ENCODE measurements at regions not wholly inside any gene's neighbourhood (a gene's known extent, or its start where the extent isn't known, plus 50 kb on each side); places are given as distances from the start of the nearest gene placed in this dataset.
A peak's percentile ranks its signal among the peaks of the same experiment; 100 is the strongest.

- Histone ChIP-seq H3K27me3 (no peaks in the 10 kb centered on the region), H3K27ac (no peak overlapping the region), H3K9me3 (no peaks in the 10 kb centered on the region), H3K36me3 (no peaks in the 10 kb centered on the region), H3K4me3 (no peak overlapping the region), H3K4me1 (no peaks in the 10 kb centered on the region)
- no peak for DNase-seq
- intact Hi-C loops (cut with DNase I), result no loop called here
- TF ChIP-seq CTCF (IDR thresholded peaks at IDR 0.05) (no peak), POLR2A (IDR thresholded peaks at IDR 0.05) (no peak)
- WGBS (ENCODE audit: insufficient coverage, low coverage, low lambda C conversion rate, missing lambda C conversion rate), result 67% methylated on average over 1 of the region's 4 CpGs
- no peak for ATAC-seq
These were observed 305.7 kb upstream of the BOD1L1 start for GRCh38 chr4:13933191-13933590.

DNA sequence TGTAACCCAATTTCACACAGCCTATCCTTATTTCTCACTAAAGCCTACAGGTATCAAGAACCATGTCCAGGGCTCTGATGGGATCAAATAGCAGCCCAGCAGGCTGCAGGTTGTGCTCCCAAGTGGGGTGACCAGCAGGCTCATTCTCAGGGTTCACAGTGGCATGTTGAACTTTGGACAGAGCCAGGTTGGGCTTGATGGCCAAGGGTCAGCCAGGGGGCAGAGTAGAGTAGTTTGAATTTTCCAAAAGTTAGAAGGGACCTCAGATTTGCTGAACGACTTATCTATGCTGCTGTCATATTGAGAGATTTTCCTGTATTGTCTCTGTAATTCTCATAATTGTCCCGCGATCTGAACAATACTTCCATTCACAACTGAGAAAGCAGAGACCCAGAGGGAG, 310.8 kb upstream of the BOD1L1 start:
- intact Hi-C loops (cut with DNase I), result no loop called here
- Histone ChIP-seq H3K27ac (no peak overlapping the region), H3K4me1 (no peaks in the 10 kb centered on the region), H3K27me3 (no peaks in the 10 kb centered on the region), H3K4me3 (no peak overlapping the region), H3K9me3 (no peaks in the 10 kb centered on the region), H3K36me3 (no peaks in the 10 kb centered on the region)
- TF ChIP-seq CTCF (IDR thresholded peaks at IDR 0.05) (no peak), POLR2A (IDR thresholded peaks at IDR 0.05) (no peak)
- ATAC-seq, result no peak
- DNase-seq, result no peak
- whole genome bisulfite sequencing (ENCODE audit: insufficient coverage, low coverage, low lambda C conversion rate, missing lambda C conversion rate), result 86% methylated on average over 3 of the region's 3 CpGs

DNA sequence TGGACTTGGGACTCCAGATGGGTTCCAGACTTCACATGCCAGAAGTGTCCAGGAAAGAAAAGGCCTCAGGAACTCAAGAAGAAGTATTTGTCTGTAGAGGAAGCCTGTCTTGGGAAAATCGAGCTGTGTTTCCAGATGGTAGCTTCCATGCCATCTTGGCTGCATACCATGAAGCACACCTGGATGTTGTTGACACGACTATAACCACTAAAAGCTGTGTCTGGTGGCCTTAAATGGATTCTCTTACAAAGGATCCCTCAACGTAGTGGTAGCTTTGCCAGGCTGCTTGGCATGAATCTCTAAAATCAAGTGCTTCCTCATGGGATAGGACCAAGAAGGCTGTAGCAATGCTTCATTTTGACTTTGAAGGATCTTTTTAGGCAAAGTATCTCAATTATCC, 313.4 kb upstream of the BOD1L1 start:
- H3K9me3 ChIP-seq, result no peaks in the 10 kb centered on the region
- no peak overlapping the region for H3K27ac ChIP-seq
- TF ChIP-seq POLR2A (IDR thresholded peaks at IDR 0.05) (no peak), CTCF (IDR thresholded peaks at IDR 0.05) (no peak)
- H3K36me3 ChIP-seq, result no peaks in the 10 kb centered on the region
- intact Hi-C loops (cut with DNase I), result no loop called here
- ATAC-seq (no peak), DNase-seq (no peak)
- no peaks in the 10 kb centered on the region for H3K4me1 ChIP-seq
- 65% methylated on average over 2 of the region's 3 CpGs for WGBS (ENCODE audit: insufficient coverage, low coverage, low lambda C conversion rate, missing lambda C conversion rate)
- H3K4me3 ChIP-seq, result no peak overlapping the region
- H3K27me3 ChIP-seq, result no peaks in the 10 kb centered on the region

GRCh38 chr4:13942977-13943376, 315.5 kb upstream of the BOD1L1 start:
- H3K4me3 ChIP-seq, result no peak overlapping the region
- no peak for TF ChIP-seq CTCF (IDR thresholded peaks at IDR 0.05)
- no peak for TF ChIP-seq POLR2A (IDR thresholded peaks at IDR 0.05)
- no peaks in the 10 kb centered on the region for H3K4me1 ChIP-seq
- WGBS (ENCODE audit: insufficient coverage, low coverage, low lambda C conversion rate, missing lambda C conversion rate), result 96% methylated on average over 3 of the region's 3 CpGs
- ATAC-seq, result no peak
- H3K9me3 ChIP-seq, result no peaks in the 10 kb centered on the region
- H3K27me3 ChIP-seq, result no peaks in the 10 kb centered on the region
- H3K27ac ChIP-seq, result no peak overlapping the region
- intact Hi-C loops (cut with DNase I), result no loop called here
- H3K36me3 ChIP-seq, result no peaks in the 10 kb centered on the region
- no peak for DNase-seq

DNA sequence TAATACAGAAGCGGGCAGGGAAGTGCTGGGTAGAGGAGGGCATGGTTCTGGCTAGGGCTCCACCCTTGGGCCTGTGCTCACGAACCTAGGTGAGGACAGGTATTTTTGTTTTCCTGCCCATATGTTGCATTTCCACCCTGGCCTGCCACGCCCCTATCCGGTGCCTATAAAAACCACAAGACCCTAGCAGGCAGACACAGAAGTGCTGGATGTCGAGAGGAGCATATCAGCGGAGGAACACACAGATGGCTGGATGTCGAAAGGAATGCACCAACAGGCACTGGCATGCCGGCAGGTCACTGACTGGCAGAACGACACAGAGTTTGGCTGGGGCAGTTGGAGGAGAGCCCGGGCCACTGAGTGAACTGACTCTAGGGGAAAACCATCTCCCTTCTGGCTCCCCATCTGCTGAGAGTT, 316.6 kb upstream of the BOD1L1 start:
- TF ChIP-seq CTCF (IDR thresholded peaks at IDR 0.05) (no peak), POLR2A (IDR thresholded peaks at IDR 0.05) (no peak)
- Histone ChIP-seq H3K27me3 (no peaks in the 10 kb centered on the region), H3K36me3 (no peaks in the 10 kb centered on the region), H3K4me1 (no peaks in the 10 kb centered on the region), H3K9me3 (no peaks in the 10 kb centered on the region), H3K27ac (no peak overlapping the region), H3K4me3 (no peak overlapping the region)
- DNase-seq (peak in 1 of 3 donors; percentile 55), ATAC-seq (no peak)
- intact Hi-C loops (cut with DNase I), result no loop called here
- 70% methylated on average over 2 of the region's 10 CpGs for WGBS (ENCODE audit: insufficient coverage, low coverage, low lambda C conversion rate, missing lambda C conversion rate)
